ENCODE measurements at regions not wholly inside any gene's neighbourhood (a gene's known extent, or its start where the extent isn't known, plus 50 kb on each side); places are given as distances from the start of the nearest gene placed in this dataset.

DNA sequence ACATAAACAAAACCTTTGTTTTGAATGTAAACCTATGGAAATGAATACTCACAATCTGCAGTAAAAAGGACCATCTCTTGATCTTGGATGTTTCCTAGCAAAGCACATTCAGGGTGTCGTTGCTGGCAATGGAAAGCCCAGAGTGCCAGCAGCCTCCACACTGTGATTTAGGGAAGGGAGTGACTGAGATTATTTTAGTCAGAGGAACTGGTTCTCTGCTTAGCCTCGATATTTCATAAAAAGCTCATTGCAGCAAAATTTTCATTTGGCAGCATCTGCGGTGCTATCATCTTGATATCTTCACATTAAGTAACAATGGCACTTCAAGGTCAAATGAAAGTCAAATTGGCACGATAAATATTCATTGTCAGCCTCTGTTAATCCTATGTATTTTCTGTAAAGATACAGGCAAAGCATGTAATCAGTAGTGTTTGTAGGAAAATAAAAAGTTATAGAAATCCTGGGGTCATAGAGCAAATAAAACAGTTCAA is 116.0 kb downstream of the MACIR start:
- no peak for DNase-seq

- no peak for DNase-seq
These were observed 115.3 kb downstream of the MACIR start for GRCh38 chr5:103373597-103374472.

GRCh38 chr5:103371046-103371607 is 112.6 kb downstream of the MACIR start:
- DNase-seq: no peak

GRCh38 chr5:103369125-103370120 is 110.9 kb downstream of the MACIR start:
- no peak for DNase-seq

DNA sequence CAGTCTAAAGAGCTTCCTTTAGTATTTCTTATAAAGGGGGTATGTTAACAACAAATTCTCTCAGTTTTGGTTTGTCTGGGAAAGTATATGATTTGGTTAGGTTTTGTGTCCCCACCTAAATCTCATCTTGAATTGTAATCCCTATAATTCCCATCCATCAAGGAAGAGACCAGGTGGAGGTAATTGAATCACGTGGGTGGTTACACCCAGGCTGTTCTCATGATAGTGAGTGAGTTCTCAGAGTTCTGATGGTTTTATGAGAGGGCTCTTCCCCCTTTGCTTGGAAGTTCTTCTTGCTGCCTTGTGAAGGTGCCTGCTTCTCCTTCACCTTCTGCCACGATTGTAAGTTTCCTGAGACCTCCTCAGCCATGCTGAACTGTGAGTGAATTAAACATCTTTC is 109.1 kb downstream of the MACIR start:
- no peak for DNase-seq

DNA sequence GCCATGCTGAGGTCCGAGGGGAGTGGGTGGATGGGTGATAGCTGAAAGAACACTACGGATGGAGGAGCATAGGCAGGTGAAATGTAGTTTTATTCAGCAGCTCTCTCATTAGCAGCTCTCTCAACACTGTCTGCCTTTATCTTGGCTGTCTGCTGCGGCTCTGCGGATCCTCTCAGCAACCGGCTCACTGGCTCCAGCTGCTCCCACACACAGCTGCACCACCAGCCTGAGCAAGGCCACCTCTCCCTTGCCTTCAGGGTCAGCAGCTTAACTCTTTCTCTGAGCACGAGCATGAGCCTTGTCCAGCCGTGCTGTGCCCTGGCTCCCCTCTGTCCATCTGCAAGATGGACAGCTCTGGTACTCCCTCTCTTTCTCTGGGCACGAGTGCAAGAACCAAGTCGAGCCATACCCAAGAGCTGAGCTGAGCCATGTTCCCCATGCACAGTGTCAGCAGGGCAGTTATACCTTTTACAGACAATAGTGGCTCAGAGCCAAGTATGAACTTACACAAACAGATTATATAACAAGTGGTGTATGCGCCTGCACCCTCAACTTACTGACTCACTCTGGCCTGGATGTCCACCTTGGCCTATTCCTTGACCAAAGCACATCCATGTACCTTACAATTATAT is 108.5 kb downstream of the MACIR start:
- DNase-seq: no peak

DNA sequence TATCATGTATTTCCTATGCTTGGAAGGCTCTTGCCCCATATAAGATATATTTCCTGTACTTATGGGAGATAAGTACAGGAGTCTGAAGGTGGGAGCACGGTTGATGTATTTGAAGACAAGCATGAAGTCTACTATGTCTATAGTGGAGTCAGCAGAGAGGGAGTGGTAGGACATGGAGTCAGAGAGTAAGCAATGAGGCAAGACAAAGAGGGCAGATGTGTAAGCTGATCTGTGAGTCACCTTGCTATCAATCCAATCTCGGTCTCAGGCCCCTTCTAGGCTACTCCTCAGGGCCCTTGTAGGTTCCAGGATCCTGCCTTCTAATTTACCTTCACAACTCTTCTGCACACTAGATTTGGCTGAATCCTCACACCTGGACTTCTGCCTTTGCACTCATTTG is 105.5 kb downstream of the MACIR start:
- no peak for DNase-seq

DNA sequence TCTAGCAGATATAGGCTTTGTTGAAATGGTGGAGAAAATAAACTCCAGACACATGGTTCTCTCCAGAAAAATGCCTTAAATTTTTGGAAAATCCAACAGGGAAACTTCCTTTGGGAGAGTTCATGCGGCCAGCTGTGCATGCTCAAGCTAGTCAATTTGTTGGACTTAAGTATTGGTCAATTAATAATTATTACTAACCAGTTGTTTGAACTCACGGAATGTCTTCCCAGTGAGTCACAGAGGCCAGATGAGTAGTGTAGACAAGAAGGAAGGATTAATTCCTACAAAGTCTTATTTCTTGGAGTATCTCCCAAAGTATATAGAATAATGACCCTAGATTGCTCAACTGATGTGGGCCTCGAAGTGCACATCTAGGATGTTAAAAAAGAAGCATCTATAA is 103.6 kb downstream of the MACIR start:
- no peak for DNase-seq

DNA sequence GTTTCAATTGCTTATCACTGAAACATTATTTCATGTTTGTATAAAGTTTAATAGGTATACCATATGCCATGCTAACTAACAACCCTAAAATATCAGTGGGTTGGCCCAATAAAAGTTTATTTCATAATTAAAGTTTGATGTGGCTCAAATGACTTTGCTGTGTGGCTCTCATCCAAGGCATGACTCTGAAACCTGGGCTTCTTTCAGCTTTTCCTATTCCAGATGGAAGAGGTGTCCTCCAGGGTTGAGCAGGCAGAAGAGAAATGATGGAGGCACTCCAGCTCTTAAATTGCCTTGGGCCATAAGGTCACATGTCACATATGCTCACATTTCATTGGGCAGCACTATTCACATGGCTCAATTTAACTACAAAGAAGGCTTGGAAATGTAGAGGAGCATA is 101.9 kb downstream of the MACIR start:
- no peak for DNase-seq

DNA sequence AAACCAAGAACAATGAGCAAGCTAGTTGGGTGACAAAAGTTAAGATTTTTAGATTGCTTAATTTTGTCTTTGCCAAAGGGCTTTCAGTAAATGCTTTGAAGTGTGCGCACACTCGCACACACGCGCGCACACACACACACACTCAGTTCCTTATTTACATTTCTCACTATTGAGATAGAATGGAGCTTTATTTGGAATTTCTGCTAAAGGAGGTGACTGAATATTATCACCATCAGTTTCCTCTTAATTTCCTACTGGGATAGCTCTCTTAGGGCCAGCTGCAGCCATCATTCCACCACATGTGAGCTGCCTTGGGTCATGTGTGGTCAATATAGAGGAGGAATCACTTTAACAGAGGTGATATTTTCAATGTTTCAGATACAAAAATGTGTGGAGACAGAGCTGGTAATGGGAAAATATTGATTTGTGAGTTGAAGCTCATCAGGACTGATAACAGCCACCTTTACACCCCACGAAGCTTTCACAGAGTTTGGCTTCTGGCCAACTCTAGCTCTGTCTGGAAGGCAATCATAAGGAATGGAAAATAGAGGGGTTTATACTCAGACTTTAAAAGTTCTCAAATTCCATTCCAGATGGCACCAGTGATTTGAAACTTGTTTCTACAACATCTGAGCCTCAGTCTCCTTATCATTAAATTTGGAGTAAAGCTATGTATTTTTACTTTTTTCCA is 99.9 kb downstream of the MACIR start:
- DNase-seq: no peak

- DNase-seq: no peak
These were observed 99.1 kb downstream of the MACIR start for GRCh38 chr5:103357636-103358035.

GRCh38 chr5:103356350-103357091 is 98.0 kb downstream of the MACIR start:
- no peak for DNase-seq

DNA sequence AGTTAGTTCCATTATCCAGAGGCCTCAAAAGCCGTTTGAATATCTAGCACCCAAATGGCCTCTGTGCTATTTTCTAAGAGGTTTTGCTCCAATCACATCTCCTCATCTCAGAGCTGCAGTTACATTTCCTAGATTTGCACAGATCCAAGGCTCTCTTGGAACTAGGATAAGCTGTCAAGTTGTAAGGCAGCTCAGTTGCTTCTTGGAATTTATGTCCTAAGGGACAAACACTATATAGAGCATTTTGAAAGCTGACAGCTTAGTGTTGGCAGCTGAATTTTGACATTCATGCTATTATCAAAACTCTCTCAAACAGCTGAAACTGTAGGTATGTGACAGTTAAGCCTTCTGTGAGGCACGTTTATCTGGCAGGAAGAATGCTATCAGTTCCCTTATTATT is 97.0 kb downstream of the MACIR start:
- DNase-seq: no peak

GRCh38 chr5:103354446-103354845 is 95.9 kb downstream of the MACIR start:
- DNase-seq: no peak

GRCh38 chr5:103353581-103353980 is 95.0 kb downstream of the MACIR start:
- DNase-seq: no peak

- DNase-seq: no peak
These were observed 89.3 kb downstream of the MACIR start for GRCh38 chr5:103347716-103348423.

- DNase-seq: no peak
These were observed 87.7 kb downstream of the MACIR start for GRCh38 chr5:103346162-103346748.

- no peak for DNase-seq
These were observed 86.9 kb downstream of the MACIR start for GRCh38 chr5:103345461-103345860.

- no peak for DNase-seq
These were observed 82.3 kb downstream of the MACIR start for GRCh38 chr5:103340717-103341388.

DNA sequence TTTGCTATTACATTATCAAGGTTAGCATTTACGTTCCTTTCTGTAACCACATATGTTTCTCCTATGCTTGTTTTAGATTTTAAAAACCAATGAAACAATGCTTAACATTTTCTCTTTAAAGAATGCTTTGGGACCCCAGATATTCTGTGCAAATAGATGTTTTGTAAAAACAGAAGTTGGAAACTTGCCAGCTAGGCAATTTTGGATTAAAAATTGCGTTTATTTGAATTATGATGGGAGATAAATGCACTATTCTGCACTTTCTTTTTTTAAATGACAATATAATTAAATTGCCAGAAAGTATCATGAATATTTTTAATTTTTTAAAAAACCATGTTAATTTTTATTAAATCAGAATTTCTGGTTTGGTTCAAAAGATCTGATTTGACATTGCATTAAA is 81.6 kb downstream of the MACIR start:
- DNase-seq: no peak
